GOT3 (cell line): ENCODE measurements at regions not wholly inside any gene's neighbourhood (a gene's known extent, or its start where the extent isn't known, plus 50 kb on each side); places are given as distances from the start of the nearest gene placed in this dataset.

Experiments
- DNase-seq: peaks from one replicate; lab custom pipeline; 2025; ENCODE audit warnings: mixed read lengths; lab: John Stamatoyannopoulos, UW

DNA sequence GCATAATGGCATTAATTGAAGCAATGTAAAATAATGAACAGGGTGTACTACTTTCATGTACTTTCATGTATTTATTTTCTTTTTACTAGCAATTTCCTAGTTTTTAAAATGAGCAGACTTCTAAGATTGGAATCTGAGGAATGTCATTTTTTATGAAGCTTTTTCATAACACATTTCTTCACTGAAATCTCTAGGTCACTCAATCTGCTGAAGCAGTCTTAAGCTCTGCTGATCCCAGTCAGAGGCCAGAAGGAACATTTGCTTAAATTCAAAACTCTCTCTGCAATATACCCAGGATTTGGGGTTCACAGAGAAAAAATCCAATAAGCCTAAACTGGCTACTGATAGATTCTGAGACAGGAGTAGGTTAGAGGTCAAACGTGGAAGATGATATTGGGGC, 73.6 kb upstream of the CNTN1 start:
- DNase-seq = no peak

DNA sequence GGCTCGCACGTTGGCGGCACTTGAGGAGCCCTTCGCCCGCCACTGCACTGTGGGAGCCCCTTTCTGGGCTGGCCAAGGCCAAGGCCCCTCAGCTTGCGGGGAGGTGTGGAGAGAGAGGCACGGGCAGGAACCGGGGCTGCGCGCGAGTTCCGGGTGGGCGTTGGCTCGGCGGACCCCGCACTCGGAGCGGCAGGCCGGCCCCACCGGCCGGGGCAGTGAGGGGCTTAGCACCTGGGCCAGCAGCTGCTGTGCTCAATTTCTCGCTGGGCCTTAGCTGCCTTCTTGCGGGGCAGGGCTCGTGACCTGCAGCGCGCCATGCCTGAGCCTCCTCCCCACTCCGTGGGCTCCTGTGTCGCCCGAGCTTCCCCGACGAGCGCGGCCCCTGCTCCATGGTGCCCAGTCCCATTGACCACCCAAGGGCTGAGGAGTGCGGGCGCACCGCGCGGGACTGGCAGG, 71.6 kb upstream of the CNTN1 start:
- DNase-seq = no peak

DNA sequence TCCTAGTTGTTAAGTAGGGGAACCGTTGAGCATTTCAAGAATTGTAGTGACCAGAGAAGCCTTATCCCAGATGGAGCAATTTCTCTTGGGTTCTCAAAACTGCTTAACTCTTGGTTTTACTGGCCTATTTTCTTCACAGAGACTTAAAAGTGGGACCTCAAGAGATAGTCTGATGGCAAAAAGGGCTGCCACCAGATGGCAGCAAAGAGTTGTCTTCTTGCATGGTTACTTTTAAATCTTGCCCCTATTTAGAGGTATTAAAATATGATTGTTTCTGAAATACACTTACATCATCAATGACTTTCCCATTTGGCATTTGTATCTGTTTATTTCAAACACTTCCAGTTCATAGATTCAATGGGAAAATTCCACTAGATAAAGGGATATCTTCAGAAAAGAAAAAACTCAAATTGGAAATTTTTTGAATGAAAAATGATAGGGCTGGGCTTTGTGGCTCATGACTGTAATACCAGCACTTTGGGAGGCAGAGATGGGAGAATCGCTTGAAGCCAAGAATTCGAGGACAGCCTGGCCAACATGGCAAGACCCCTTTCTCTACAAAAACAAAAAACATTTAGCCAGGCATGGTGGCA, 69.9 kb upstream of the CNTN1 start:
- peak; percentile 86 for DNase-seq

DNA sequence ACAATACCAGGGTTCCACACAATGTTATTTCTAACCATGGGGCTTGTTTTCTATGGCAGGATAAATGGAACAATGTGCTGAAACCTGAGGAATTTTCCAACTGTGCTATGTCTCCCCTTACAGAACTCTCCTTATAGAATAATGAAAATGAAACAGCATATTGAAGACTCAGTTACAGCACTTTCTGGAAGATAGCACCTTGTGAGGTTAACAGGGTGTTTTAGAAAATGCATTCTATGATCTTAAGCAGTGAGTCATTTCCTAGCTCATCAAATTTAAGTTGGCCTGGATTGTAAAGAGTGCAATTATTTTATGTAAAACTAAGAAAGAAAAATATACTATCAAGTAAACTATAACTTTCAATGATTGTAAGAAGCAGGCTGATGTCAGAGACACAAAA, 60.1 kb upstream of the CNTN1 start:
- DNase-seq = no peak

DNA sequence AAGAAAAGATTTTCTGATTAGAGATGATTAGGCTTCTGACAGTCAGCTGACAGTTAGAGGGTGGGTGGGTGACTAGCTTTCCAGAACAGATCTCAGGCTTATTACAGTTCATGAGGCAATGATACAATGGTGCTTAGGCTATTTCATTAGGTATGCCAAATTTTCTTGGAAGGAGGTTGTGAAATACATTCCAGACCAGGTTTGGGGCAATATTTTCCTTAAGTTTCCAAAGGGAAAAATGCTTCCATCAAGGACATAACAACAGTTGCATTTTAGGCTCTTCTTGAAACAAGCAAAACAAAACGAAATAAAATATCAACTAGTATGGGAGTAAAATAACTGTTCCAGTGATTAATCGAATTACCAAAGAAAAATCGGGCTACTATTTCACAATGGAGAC, 59.3 kb upstream of the CNTN1 start:
- no peak for DNase-seq

GRCh38 chr12:40634517-40635131, 57.6 kb upstream of the CNTN1 start:
- DNase-seq = no peak

GRCh38 chr12:40635141-40635731, 57.0 kb upstream of the CNTN1 start:
- no peak for DNase-seq
